HEK293 (cell line): ENCODE measurements at regions not wholly inside any gene's neighbourhood (a gene's known extent, or its start where the extent isn't known, plus 50 kb on each side); places are given as distances from the start of the nearest gene placed in this dataset.

Experiments
- CTCF ChIA-PET: fragments of 350-600 bp; formaldehyde crosslinking; extraction: SDS; loops from one replicate; lab custom pipeline; 2021; ENCODE audit warnings: antibody characterized with exemption; lab: Yijun Ruan, JAX
- POLR2A ChIA-PET: fragments of 300-600 bp; formaldehyde crosslinking; extraction: SDS; loops from one replicate; lab custom pipeline; 2020; ENCODE audit warnings: antibody characterized with exemption, inconsistent platforms; lab: Yijun Ruan, JAX
- H3K27ac ChIP-seq: fragments of 200-500 bp; sonication (Bioruptor generic); 2 replicates; pipeline ENCODE4 v1.5.1; 2014; ENCODE audit warnings: low read depth, low read length, control low read depth, inconsistent platforms; ENCODE audit errors: extremely low read depth
- H3K36me3 ChIP-seq, 2 experiments: fragments of 200-500 bp in 1 of 2; sonication (Bioruptor generic) in 1 of 2; 1 replicate in 1 of 2; 2 replicates in 1 of 2; pipeline ENCODE4 v1.5.1; 2014 to 2017; ENCODE audit warnings: inconsistent platforms in 2 of 2, low read length in 2 of 2; ENCODE audit not compliant: control insufficient read depth in 2 of 2, insufficient read depth in 1 of 2
- H3K4me1 ChIP-seq: fragments of 200-500 bp; sonication (Bioruptor generic); 2 replicates; pipeline ENCODE4 v1.5.1; 2014; ENCODE audit warnings: mild to moderate bottlenecking, low read length, inconsistent platforms; ENCODE audit not compliant: control insufficient read depth, insufficient read depth
- H3K4me3 ChIP-seq: 2 replicates; pipeline ENCODE4 v1.5.1; 2011; ENCODE audit warnings: low read depth, mild to moderate bottlenecking, control low read depth, low read length, moderate library complexity
- H3K9me3 ChIP-seq: fragments of 200-500 bp; sonication (Bioruptor generic); 2 replicates; pipeline ENCODE4 v1.5.1; 2014; ENCODE audit warnings: low read depth, low read length, inconsistent platforms; ENCODE audit not compliant: control insufficient read depth, insufficient read depth
- HOXC10 ChIP-seq: sonication (generic); formaldehyde crosslinking; IDR thresholded peaks from 2 replicates; pipeline ENCODE4 v1.8.1; 2023; ENCODE audit warnings: mild to moderate bottlenecking, missing genetic modification reagents
- MEIS1 ChIP-seq: sonication (generic); formaldehyde crosslinking; IDR thresholded peaks from 2 replicates; pipeline ENCODE4 v1.8.1; 2022; ENCODE audit warnings: missing genetic modification reagents, mild to moderate bottlenecking, borderline replicate concordance
- OVOL3 ChIP-seq: fragments of 450-650 bp; formaldehyde crosslinking; IDR thresholded peaks from 2 replicates; pipeline ENCODE4 v1.5.1; 2016; ENCODE audit warnings: missing biosample characterization, missing genetic modification characterization
- PRDM10 ChIP-seq: fragments of 450-650 bp; formaldehyde crosslinking; IDR thresholded peaks from 2 replicates; pipeline ENCODE4 v1.5.1; 2016; ENCODE audit warnings: missing biosample characterization, missing genetic modification characterization
- PRDM6 ChIP-seq: fragments of 450-650 bp; formaldehyde crosslinking; IDR thresholded peaks from 2 replicates; pipeline ENCODE4 v1.5.1; 2017; ENCODE audit warnings: missing biosample characterization, missing genetic modification characterization
- ZFP37 ChIP-seq: fragments of 450-650 bp; formaldehyde crosslinking; IDR thresholded peaks from 2 replicates; pipeline ENCODE4 v1.5.1; 2016; ENCODE audit warnings: missing biosample characterization, missing genetic modification characterization
- ZNF121 ChIP-seq: fragments of 450-650 bp; formaldehyde crosslinking; IDR thresholded peaks from 2 replicates; pipeline ENCODE4 v1.5.1; 2016; ENCODE audit warnings: missing biosample characterization, missing genetic modification characterization
- ZNF404 ChIP-seq: fragments of 450-650 bp; formaldehyde crosslinking; IDR thresholded peaks from 2 replicates; pipeline ENCODE4 v1.5.1; 2017; ENCODE audit warnings: missing biosample characterization, missing genetic modification characterization
- ZNF518A ChIP-seq: fragments of 450-650 bp; formaldehyde crosslinking; conservative IDR thresholded peaks from 2 replicates; pipeline ENCODE4 v1.5.1; 2016; ENCODE audit warnings: low read depth, missing biosample characterization, missing genetic modification characterization
- ZNF529 ChIP-seq: fragments of 450-650 bp; formaldehyde crosslinking; IDR thresholded peaks from 2 replicates; pipeline ENCODE4 v1.5.1; 2017; ENCODE audit warnings: missing genetic modification characterization, missing biosample characterization; ENCODE audit not compliant: insufficient replicate concordance
- TF ChIP-seq, protein P1 (sequence below): fragments of 450-650 bp; formaldehyde crosslinking; IDR thresholded peaks from 2 replicates; pipeline ENCODE4 v1.5.1; 2016; ENCODE audit warnings: missing biosample characterization, missing genetic modification characterization, borderline replicate concordance

GRCh38 chr4:183029365-183029764, 69.7 kb upstream of the WWC2 start (continued):
- TF ChIP-seq PRDM10 (tag by site-specific recombination): no peak
- TF ChIP-seq ZFP37: no peak
- TF ChIP-seq OVOL3: no peak
- TF ChIP-seq MEIS1 (CRISPR knock-in tag): no peak

DNA sequence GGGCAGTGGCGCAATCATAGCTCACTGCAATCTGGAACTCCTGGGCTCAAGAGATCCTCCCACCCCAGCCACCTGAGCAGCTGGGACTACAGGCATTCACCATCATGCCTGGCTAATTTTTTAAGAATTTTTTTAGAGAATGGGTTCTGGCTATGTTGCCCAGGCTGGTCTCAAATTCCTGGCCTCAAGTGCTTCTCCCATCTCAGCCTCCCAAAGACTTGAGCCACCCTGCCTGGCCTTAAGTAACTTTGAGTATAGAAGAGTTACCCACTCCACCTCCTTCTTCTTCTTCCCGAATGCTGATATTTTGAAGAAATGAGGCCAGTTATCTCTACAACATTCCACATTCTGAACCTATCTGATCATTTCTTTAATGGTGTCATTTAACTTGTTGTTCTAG, 72.4 kb upstream of the WWC2 start:
- no peak for TF ChIP-seq ZNF121 (tag by site-specific recombination)
- TF ChIP-seq PRDM6 (tag by site-specific recombination): no peak
- TF ChIP-seq HOXC10 (CRISPR knock-in tag): no peak
- no peak for TF ChIP-seq ZNF404 (tag by site-specific recombination)
- TF ChIP-seq, protein P1, sequence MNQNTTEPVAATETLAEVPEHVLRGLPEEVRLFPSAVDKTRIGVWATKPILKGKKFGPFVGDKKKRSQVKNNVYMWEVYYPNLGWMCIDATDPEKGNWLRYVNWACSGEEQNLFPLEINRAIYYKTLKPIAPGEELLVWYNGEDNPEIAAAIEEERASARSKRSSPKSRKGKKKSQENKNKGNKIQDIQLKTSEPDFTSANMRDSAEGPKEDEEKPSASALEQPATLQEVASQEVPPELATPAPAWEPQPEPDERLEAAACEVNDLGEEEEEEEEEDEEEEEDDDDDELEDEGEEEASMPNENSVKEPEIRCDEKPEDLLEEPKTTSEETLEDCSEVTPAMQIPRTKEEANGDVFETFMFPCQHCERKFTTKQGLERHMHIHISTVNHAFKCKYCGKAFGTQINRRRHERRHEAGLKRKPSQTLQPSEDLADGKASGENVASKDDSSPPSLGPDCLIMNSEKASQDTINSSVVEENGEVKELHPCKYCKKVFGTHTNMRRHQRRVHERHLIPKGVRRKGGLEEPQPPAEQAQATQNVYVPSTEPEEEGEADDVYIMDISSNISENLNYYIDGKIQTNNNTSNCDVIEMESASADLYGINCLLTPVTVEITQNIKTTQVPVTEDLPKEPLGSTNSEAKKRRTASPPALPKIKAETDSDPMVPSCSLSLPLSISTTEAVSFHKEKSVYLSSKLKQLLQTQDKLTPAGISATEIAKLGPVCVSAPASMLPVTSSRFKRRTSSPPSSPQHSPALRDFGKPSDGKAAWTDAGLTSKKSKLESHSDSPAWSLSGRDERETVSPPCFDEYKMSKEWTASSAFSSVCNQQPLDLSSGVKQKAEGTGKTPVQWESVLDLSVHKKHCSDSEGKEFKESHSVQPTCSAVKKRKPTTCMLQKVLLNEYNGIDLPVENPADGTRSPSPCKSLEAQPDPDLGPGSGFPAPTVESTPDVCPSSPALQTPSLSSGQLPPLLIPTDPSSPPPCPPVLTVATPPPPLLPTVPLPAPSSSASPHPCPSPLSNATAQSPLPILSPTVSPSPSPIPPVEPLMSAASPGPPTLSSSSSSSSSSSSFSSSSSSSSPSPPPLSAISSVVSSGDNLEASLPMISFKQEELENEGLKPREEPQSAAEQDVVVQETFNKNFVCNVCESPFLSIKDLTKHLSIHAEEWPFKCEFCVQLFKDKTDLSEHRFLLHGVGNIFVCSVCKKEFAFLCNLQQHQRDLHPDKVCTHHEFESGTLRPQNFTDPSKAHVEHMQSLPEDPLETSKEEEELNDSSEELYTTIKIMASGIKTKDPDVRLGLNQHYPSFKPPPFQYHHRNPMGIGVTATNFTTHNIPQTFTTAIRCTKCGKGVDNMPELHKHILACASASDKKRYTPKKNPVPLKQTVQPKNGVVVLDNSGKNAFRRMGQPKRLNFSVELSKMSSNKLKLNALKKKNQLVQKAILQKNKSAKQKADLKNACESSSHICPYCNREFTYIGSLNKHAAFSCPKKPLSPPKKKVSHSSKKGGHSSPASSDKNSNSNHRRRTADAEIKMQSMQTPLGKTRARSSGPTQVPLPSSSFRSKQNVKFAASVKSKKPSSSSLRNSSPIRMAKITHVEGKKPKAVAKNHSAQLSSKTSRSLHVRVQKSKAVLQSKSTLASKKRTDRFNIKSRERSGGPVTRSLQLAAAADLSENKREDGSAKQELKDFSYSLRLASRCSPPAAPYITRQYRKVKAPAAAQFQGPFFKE (tag by site-specific recombination): no peak
- TF ChIP-seq ZNF529 (tag by site-specific recombination): no peak
- TF ChIP-seq ZNF518A (tag by site-specific recombination): no peak
- POLR2A ChIA-PET: no interaction called here
- Histone ChIP-seq H3K36me3 (no peaks in the 10 kb centered on the region), H3K4me3 (no peak overlapping the region), H3K27ac (no peak overlapping the region), H3K9me3 (no peaks in the 10 kb centered on the region), H3K4me1 (no peaks in the 10 kb centered on the region)
- CTCF ChIA-PET: interaction anchor here (0.5 kb wide), 1 partner anchor 87 kb away, joined by 3 read pairs; no protein-coding TSS in a partner anchor
